GM21619 (cell line): ENCODE measurements at regions not wholly inside any gene's neighbourhood (a gene's known extent, or its start where the extent isn't known, plus 50 kb on each side); places are given as distances from the start of the nearest gene placed in this dataset.

Source experiments
- ATAC-seq: cut with Tn5 transposase; IDR thresholded peaks from one replicate; pipeline ENCODE4 v1.9.1; 2021; ENCODE audit not compliant: unreplicated experiment

DNA sequence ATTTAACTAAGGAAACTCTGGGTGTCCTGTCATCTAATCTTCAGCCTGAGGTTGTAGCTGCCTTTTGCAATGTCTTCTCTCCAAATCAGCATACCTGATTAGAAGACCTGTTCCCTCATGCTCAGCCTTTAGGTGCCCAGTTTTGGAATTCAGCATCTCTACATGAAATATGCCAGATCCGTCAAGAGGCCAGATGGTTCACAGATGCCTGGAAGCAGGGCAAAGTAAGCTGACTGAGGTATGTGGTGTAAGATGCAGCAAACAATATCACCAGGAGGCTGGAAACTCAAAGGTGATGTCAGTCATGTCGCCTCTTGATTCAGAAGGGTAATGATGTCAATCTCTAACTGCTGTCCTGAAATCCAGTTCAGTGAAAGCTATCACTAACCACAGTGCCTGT lies 324.4 kb downstream of the PRELID2 start:
- ATAC-seq: no peak

DNA sequence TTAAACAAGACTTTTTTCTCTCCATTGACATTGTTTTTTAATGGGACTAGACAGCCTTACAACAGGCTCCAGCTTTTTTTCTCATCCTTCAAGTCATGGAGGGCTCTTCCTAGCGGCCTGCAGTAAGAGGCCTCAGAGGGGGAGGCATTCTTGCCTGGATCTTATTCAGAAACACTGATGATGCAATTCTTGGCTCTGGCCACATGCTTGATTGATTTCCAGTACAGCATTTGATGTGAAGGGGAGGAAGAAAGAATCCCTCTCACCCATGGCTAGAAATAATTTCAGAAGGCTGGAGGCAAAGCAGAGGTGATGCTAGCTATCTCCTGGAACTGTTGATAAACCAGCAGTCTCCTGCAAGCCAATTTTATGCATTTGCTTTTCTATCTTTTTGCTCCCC lies 324.8 kb downstream of the PRELID2 start:
- ATAC-seq: no peak

DNA sequence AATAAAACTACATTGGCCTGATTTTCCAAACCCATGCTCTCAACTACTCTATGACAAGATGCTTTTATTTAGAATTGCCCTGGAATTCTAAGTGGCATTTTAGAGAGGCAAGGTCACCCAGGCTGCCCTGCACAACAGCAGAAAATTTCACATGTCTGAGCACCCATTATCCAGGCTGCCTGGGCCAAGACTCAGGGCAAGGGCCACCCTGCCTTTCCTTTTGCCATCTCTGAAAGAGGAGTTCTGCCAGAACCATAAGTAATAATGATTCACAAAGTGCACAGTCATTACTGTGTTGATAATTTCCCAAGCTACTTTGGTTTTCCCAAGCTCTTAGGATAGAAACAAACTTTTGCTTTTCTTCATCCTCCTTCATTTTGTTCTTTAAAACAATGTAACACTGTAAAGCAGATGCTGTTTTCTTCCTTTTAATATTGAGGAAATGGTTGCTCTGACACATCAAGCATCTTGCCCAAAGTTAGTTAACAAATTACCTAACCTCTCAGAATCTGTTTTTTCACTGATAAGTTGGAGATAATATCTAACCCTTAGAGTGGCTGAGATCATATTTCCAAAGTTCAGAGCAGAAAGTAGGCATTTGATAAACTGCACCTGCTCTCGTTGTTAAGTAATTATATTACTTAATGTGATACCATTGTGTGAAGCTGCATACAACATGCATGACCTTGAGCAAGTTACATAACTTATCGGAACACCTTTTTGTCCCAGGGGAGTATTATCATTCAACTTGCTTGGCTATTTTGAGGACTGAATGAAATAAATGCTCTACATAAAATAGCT lies 325.6 kb downstream of the PRELID2 start:
- ATAC-seq: no peak

DNA sequence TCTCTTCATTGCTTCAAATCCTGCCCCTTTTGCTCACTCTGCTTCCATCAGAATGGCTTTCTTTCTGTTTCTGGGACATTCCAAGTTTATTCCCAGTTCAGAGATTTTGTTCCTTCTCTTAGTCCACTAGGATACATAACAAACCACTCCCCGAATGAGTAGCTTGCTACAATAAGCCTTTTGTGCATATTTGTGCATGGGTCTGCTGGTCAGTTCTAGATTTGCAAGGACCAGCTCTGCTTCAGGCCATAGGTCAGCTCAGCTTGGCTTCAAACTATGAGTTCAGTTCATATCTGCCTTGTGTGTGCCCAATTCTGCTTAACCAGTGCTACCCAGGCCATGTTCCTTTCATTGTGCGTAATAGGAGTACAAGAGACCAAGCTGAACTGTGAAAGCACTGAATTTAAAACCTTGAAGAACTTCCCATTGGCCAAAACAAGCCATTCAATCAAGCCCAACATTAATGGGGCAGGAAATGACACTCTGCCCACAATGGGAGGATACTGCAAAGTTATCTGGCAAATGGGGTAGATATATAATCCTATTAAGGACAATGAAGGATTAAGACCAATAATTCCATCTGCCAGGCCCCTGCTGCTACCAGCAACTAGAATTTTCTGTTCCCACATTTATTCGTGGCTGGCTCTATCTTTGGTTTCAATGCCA lies 328.8 kb downstream of the PRELID2 start:
- no peak for ATAC-seq

DNA sequence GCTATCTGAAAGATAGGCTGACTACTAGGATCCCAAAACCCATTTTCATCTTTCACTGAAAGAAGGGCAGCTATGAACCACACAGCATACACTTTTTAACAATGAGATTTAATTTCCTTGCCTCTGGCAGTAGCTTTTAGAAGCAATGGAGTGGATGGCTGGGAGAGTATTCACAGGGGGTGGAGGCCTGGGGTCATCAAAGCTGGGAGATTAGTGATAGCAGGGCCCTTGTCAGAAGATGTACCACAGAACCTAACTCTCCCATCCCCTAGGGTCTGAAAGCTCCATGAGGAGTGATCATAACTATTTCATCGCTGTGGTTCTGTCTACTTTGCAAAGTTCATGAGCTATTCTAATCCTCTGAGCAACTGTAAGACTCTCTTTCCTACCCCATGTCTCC lies 332.2 kb downstream of the PRELID2 start:
- no peak for ATAC-seq

DNA sequence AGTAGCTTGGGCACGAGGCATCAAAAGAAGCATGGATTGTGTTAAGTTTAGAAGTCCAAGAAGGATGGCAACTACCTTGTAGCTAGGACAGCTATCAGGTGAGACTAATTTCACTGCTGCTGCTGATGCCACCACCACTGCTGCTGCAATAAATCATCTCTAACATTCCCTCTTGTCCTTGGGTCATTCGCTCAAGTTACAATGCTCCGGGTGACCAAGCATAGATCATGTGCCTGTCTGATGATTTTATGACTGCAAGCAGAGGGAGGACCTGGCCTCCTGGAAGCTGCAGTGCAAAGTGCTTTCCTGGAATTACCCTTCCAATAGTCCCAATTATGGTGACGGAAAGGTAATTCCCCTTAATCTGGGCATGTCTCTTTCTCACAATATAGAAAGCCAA lies 334.4 kb downstream of the PRELID2 start:
- ATAC-seq: no peak

DNA sequence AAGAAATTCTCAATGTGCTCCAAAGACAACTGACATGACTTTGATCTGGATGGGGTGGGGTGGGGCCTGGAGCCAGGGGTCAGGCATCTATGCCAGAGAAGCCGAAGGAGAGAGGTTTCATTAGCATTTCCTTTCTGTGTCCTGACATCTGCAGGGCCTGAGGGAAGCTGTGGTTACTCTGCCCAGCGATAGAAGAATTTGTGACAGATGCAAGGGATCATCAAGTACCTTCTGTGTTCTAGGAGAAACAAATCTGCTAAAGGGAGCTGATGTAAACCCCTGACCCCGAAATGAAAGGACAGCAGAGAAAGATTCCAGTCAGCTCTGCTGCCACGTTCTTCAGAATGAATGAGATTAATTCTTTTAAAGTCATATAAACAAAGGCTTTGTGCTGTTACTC lies 335.7 kb downstream of the PRELID2 start:
- no peak for ATAC-seq

DNA sequence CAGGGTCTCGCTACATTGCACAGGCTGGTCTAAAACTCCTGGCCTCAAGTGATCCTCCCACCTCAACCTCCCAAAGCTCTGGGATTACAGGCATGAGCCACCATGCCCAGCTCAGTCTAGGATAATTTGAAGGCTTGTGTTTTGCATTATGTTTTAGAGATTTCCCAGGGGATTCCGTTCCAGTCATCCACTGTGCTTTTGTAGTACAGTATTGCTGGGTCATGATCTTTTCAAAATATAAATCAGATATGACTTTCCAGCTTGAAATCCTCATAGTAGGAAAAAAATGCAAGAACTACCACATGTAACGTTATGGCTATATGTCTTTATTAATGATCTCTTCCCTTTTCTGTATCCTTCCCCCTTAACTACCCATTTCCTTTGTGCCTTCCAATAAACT lies 338.1 kb downstream of the PRELID2 start:
- ATAC-seq: no peak

DNA sequence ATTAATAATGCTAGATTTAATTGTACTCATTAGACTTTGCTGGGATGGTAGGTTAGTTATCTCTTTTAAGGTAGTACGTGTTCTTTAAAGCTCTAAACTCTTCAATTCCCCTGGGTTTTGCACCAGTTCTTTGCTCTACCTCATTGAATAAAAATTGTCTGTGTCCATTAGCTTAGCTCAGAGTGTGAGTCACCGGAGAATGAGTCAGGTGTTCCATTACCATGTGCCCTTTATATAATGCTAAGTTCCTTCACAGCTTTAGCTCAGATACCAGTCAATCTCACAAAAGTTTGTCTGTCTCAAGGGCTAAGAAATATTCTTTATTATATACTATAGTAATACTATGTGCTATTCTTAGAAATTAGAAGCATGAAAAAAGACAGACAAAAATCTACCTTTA lies 339.4 kb downstream of the PRELID2 start:
- ATAC-seq: no peak

DNA sequence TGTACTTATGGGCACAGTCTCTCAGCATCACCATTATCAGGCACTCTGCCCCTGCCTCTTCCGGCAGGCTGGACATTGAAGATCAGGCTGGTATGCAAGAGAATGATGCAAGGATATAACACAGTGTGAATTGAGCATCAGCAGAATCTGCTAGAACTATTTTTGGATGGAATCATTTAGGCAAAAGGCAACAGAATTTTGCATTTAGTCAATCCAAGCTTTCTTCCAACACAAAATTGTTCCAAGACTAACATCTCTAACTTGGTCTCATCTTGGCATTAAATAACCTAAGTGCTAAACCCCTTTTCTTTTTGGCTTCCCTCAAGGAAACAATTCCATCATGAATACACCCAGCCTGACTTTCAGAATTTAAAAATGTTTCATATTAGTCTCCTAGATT lies 339.9 kb downstream of the PRELID2 start:
- ATAC-seq: no peak

DNA sequence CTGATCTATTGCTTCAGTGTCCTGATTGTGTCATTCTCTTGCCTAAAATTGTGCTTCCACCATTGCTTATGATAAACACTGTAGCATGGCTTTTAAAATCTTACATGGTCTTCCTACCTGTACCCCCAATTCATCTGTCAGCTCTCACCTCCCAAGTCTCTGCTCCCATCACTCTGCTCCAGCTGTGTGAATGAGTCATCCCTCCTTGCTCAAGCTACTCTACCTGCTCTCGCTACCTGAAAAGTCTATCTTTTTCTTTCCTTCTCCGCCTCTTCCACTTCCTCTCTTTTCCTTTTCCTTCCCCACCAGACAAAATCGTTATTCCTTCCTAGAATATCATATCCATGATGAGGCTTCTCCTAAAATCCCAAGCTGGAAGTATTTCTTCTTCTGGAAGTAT lies 341.7 kb downstream of the PRELID2 start:
- ATAC-seq: no peak

DNA sequence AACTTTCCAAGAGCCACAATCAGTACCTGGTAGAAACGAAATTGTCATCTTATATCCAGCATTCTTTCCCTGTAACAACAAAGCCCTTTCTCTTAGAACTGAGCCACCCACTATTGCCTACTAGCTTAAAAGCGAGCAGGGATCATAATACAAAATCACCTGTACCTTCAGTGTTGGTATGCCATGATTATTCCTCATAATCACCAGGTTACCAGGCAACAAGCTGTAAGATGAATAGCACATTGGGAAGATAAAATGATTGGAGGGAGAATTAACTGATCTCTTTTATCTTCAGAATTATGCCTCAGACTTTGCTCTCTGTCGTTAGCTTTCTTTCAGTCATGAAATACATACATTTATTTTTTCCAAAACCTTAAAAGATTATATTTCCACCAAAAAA lies 345.6 kb downstream of the PRELID2 start:
- no peak for ATAC-seq

DNA sequence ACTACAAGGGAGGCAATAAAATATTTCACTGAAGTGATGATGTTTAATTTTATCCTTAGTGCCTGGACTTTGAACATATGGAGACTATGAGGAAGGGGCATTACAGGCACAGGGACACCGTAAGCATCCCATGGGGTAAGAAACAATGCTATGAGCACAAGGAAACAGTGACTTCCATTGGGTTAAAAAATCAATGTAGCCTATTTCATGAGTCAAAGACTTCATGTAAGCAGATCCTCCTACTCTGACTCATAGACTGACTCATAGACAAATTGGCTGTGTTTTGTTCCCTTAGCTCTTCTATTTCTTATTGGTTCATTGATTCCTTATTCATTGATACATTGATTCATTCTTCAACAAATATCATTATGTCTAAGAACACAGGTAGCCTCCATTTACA lies 351.0 kb downstream of the PRELID2 start:
- ATAC-seq: no peak

DNA sequence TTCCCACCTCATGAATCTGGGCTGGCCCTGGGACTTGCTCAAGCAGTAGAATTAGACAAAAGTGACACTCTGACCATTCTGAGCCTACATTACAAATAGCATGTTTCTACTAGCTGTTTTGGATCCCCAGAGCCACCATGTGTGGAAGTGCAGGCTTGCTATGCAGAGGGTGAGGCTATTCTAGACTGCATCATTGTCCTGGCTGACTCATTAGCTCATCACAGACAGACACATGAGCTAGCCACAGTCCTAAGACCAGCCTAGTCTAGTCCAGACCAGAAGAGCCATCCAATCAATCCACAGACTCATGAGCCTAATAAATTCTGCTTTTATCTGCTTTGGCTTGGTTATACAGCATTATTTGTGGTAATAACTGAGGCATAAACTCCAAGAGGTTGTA lies 351.9 kb downstream of the PRELID2 start:
- ATAC-seq: no peak

DNA sequence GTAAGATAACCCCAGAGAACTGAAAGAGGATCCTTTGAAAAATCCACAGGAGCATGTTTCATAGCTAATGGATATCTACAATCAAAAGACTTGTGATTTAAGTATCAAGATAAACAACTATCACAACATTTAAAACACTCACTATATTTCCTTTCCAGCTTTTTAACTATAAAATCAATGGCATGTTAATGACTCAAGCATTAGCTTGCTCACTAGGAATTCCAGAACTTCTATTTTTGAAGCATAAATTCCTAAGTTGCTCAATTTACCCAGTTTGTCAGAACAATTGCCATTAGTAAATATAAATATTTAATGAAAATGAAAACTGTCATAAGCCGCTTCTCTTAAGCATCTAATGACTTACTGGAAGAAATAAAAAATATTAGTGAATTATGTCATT lies 355.3 kb downstream of the PRELID2 start:
- ATAC-seq: no peak

DNA sequence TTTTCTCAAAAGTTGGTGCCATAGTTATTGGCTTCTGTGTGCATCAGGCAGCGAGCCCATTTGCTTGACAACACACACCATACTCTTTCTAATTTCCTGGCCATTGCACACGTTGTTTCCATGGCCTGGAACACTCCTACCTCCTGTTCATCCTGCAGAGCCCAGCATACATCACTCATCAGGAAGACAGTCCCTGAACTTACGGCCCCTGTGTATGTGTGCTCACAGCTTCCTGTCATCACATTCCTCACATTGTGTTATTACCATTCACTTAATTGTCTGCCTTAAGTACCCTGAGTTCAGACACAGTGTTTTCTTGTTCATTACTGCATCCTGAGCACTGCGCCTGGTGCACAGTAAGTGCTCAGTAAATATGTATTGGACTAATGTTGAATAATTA lies 355.9 kb downstream of the PRELID2 start:
- ATAC-seq: no peak

DNA sequence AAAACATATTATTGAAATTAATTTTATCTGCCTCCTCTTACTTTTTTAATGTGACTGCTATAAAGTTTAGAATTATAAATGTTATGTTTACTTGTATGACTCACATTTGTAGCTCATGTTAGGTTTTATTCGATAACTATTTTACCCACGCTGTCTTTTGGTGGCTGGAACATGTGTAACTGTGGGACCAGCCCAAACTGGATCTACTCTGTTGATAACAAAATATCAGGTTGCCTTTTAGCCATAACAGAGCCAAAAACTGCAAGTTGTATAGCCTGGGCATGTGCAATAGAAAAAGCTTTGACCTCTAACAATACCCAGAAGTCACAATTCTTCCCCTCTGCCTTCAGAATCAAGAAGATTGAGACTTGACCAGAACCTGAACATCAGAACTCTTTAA lies 356.5 kb downstream of the PRELID2 start:
- ATAC-seq: no peak

DNA sequence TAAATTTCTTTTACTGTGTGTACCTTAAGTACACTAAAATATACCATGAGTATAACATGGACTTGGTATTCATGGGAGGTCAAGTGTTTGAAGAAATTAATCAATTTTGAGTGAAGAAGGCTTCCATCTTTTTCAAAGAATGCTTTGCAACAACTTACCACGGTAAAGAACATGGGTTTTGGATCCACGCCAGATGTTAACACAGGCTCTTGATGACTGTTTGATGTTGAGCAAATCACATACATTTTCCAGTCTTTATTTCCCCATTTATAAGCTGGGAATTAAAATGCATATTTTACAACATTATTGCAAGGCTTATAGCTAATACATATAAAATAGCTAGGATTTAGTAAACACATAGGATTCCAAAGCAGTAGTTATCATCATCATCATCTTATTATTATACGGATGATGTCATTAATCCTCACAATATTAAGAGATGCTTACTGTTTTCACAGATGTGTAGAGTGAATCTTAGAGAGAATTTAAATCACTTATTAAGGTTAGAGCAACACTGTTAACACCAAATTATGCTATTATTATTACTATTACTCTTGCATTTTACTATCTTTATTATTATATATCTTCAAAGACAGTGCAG lies 362.0 kb downstream of the PRELID2 start:
- ATAC-seq: no peak

DNA sequence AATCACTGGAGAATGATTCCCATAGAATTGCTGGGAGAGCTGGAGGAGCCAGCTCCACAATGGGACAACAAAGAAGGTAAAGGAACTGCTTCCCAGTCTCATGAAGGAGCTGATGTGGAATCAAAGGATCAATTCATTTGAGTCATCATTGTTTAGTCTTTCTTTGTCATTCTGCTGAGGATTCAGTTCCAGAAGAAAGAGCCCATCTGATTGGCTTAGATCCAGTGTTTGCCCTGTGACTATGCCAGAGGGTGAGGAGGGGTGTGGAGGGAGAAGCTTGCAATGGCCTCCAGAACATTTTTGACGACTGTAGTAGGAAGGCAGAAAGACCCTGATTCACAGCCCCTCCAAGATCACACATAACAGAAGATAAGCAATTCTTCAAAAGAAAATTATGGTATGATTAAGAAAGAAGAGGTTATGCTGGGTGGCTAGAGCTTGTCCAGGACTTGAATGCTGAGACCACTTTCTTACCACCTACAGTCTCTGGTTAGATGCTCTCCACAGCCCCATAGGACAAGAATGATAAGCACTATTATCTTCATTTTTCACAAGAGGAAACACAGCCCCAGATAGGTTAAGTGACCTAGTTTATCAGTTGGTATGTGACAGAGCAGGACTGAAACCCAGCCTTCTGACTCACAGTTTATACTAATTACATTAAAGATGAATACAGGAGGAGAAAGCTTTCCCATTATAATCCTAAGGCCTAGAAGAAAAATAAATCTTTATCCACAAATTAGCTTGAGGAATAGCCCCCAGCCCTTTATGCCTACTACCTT lies 363.1 kb downstream of the PRELID2 start:
- ATAC-seq: no peak

DNA sequence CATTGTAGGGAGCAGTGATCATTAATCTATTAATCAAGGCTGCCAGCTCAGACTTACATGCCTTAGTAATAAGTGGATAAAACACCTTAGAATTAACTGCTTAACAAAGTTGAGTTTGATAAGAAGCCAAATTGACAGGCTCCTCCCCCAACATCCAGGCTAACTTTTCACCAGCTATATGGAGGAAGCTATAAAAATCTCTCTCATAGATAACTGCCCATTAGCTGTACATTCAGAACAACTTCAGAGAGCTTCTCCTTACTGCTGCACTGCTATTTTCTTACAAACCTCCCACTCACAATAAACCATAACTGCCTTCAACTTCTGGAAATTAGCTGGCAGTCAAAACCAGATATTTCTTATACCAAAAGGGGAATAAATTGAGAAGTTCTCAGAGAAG lies 364.1 kb downstream of the PRELID2 start:
- ATAC-seq: no peak

DNA sequence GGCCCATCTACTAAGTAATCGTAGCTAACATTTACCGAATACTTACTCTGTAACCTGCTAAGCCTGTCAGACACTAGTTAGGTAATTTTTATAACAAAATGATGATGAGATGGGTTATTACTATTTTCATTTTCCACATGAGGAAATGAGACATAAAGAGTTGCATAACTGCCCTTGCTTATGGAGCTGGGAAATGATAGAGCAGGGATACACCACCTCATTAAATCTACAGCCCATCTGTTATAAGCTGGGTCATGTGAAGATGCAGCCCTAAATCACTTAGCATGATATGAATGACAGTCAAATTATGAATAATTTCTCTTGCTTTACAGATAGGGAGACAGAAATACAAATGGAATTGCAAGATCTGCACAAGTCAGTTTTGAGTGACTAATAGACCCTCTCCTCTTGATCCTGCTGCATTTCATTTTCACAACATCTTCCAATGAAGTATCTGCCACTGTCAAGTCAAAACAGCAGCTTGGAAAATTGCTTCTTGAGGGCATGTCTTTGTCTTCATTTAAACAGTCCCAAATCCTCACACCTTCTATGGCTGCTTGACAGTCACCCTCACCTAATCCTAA lies 364.7 kb downstream of the PRELID2 start:
- ATAC-seq: no peak
